ENCODE measurements at regions not wholly inside any gene's neighbourhood (a gene's known extent, or its start where the extent isn't known, plus 50 kb on each side); places are given as distances from the start of the nearest gene placed in this dataset.

DNA sequence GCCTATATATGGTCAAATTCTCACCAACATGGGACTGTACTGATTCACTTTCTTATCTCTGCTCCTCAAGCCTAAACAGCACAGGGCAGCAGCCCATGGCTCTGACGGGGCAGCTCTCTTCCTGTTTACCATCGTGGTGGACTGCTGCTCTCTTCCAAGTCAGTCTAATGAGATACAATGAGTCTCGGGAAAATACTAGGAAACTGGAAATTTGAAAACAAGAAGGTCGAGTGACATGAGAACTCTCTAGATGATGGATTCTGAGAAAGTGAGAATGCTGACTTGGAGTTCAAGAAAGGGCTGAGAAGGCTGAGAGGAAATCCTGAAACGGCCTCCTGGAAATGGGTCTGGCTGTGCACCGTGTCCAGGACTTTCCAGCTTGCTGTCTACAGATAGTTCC lies 122.8 kb upstream of the ARGLU1 start:
- TF ChIP-seq POLR2AphosphoS5 (IDR thresholded peaks at IDR 0.05; ENCODE audit: borderline replicate concordance, low read depth, low read length) (no peak), EZH2 (IDR thresholded peaks at IDR 0.05) (no peak), FOXP2 (optimal IDR thresholded peaks at IDR 0.05; ENCODE audit: control extremely low read depth, extremely low read length, insufficient read depth) (no peak)

All from SK-N-MC (cell line).